IMR-90 (cell line): ENCODE measurements at regions not wholly inside any gene's neighbourhood (a gene's known extent, or its start where the extent isn't known, plus 50 kb on each side); places are given as distances from the start of the nearest gene placed in this dataset.

ENCODE experiments used
- ATAC-seq: fragments of 200-7000 bp; cut with Tn5 transposase; 2 replicates; pipeline ENCODE4 v1.9.1; 2020; ENCODE audit warnings: low read depth, mild to moderate bottlenecking, moderate library complexity
- BruUV-seq: library from RNA; stranded (reverse); fragments of 400-500 nt; replicated peaks from 2 replicates; lab custom pipeline; 2021; lab: Mats Ljungman, UMichigan
- CTCF ChIA-PET: fragments of 300-600 bp; formaldehyde crosslinking; extraction: SDS; loops from one replicate; lab custom pipeline; 2021; ENCODE audit warnings: antibody characterized with exemption; lab: Yijun Ruan, JAX
- POLR2A ChIA-PET: fragments of 300-600 bp; sonication (Branson Sonifier 250); formaldehyde crosslinking; loops from one replicate; lab custom pipeline; 2022; ENCODE audit warnings: antibody characterized with exemption; ENCODE audit not compliant: unreplicated experiment; lab: Charles Lee
- DNase-seq: peaks from one replicate; pipeline ENCODE4 v3.0.0; 2013
- H2AFZ ChIP-seq: replicated peaks from 2 replicates; pipeline ENCODE3; 2013; ENCODE audit warnings: low read length, mild to moderate bottlenecking; ENCODE audit not compliant: poor library complexity
- H2AK5ac ChIP-seq: 2 replicates; pipeline ENCODE4 v1.6.1; 2013; ENCODE audit warnings: low read depth, low read length, inconsistent platforms
- H2AK9ac ChIP-seq: replicated peaks from 2 replicates; pipeline ENCODE3; 2013; ENCODE audit warnings: mild to moderate bottlenecking, low read depth, low read length, moderate library complexity; ENCODE audit not compliant: poor library complexity
- H2BK120ac ChIP-seq: 2 replicates; pipeline ENCODE4 v1.6.1; 2013; ENCODE audit warnings: low read depth, low read length, inconsistent platforms
- H2BK15ac ChIP-seq: 3 replicates; pipeline ENCODE4 v1.6.1; 2013; ENCODE audit warnings: low read depth, low read length, inconsistent platforms
- H2BK20ac ChIP-seq: 2 replicates; pipeline ENCODE4 v1.6.1; 2013; ENCODE audit warnings: low read depth, mild to moderate bottlenecking, inconsistent platforms, low read length, moderate library complexity
- H2BK5ac ChIP-seq: 2 replicates; pipeline ENCODE4 v1.6.1; 2013; ENCODE audit warnings: mild to moderate bottlenecking, low read depth, low read length, inconsistent platforms; ENCODE audit not compliant: poor library complexity, severe bottlenecking
- H3K14ac ChIP-seq: replicated peaks from 2 replicates; pipeline ENCODE4 v1.6.1; 2013; ENCODE audit warnings: low read depth, low read length, inconsistent platforms
- H3K18ac ChIP-seq: 2 replicates; pipeline ENCODE4 v1.6.1; 2013; ENCODE audit warnings: low read depth, low read length, control low read depth
- H3K23ac ChIP-seq: 2 replicates; pipeline ENCODE4 v1.6.1; 2013; ENCODE audit warnings: low read depth, low read length, inconsistent platforms
- H3K27ac ChIP-seq: 2 replicates; pipeline ENCODE4 v1.5.1; 2013; ENCODE audit warnings: mild to moderate bottlenecking, control low read depth, low read length; ENCODE audit not compliant: insufficient read depth
- H3K27me3 ChIP-seq: 2 replicates; pipeline ENCODE4 v1.6.1; 2013; ENCODE audit warnings: low read length; ENCODE audit not compliant: control insufficient read depth, insufficient read depth
- H3K36me3 ChIP-seq: 2 replicates; pipeline ENCODE4 v1.6.1; 2013; ENCODE audit warnings: low read length, mixed read lengths; ENCODE audit not compliant: control insufficient read depth, insufficient read depth
- H3K4ac ChIP-seq: 2 replicates; pipeline ENCODE4 v1.6.1; 2013; ENCODE audit warnings: low read depth, low read length, inconsistent platforms
- H3K4me1 ChIP-seq: 2 replicates; pipeline ENCODE4 v1.6.1; 2013; ENCODE audit warnings: low read length, mixed read lengths; ENCODE audit not compliant: control insufficient read depth, insufficient read depth
- H3K4me2 ChIP-seq: 2 replicates; pipeline ENCODE4 v1.6.1; 2013; ENCODE audit warnings: low read depth, mild to moderate bottlenecking, control low read depth, low read length, moderate library complexity
- H3K4me3 ChIP-seq: 2 replicates; pipeline ENCODE4 v1.5.1; 2013; ENCODE audit warnings: low read depth, mild to moderate bottlenecking, control low read depth, low read length, moderate library complexity; ENCODE audit not compliant: insufficient read depth
- H3K56ac ChIP-seq: 2 replicates; pipeline ENCODE4 v1.6.1; 2013; ENCODE audit warnings: low read length, inconsistent platforms; ENCODE audit not compliant: insufficient read depth; ENCODE audit errors: extremely low read depth
- H3K79me1 ChIP-seq, 2 experiments: 2 replicates each; pipeline ENCODE4 v1.6.1; 2013; ENCODE audit warnings: low read length in 2 of 2, inconsistent platforms in 1 of 2, low read depth in 1 of 2
- H3K9ac ChIP-seq: 2 replicates; pipeline ENCODE4 v1.6.1; 2013; ENCODE audit warnings: low read depth, low read length, control low read depth
- H3K9me1 ChIP-seq: 2 replicates; pipeline ENCODE4 v1.6.1; 2013; ENCODE audit warnings: low read length, inconsistent platforms; ENCODE audit not compliant: insufficient read depth
- H3K9me3 ChIP-seq: 2 replicates; pipeline ENCODE4 v1.6.1; 2013; ENCODE audit warnings: low read length; ENCODE audit not compliant: control insufficient read depth, insufficient read depth
- H4K20me1 ChIP-seq: 2 replicates; pipeline ENCODE4 v1.6.1; 2013; ENCODE audit warnings: low read length, inconsistent platforms; ENCODE audit not compliant: insufficient read depth
- H4K5ac ChIP-seq: 2 replicates; pipeline ENCODE4 v1.6.1; 2013; ENCODE audit warnings: mild to moderate bottlenecking, low read depth, low read length, control low read depth
- H4K8ac ChIP-seq, 2 experiments: 2 replicates each; pipeline ENCODE4 v1.6.1; 2013; ENCODE audit warnings: low read depth in 2 of 2, low read length in 2 of 2, control low read depth in 1 of 2, inconsistent platforms in 1 of 2
- H4K91ac ChIP-seq: 2 replicates; pipeline ENCODE4 v1.6.1; 2013; ENCODE audit warnings: low read depth, low read length, inconsistent platforms; ENCODE audit not compliant: insufficient read depth
- NFE2L2 ChIP-seq: fragments of 150-350 bp; IDR thresholded peaks from 2 replicates; pipeline ENCODE4 v1.6.1; 2016; ENCODE audit warnings: low read depth, mild to moderate bottlenecking, low read length
- whole genome bisulfite sequencing, 2 experiments: methylation state at CpG; one replicate each; pipeline versions ENCODE4 v1.1.5 to v1.1.7; 2013; ENCODE audit warnings: missing lambda C conversion rate in 2 of 2; ENCODE audit not compliant: insufficient read length in 1 of 2; ENCODE audit errors: extremely low coverage in 2 of 2; 5-methylcytosine and 5-hydroxymethylcytosine counted together
- dilution Hi-C: fragments of 300-500 bp; cut with HindIII; formaldehyde crosslinking; loops from one replicate; pipeline ENCODE4 v1.14.3; 2018; ENCODE audit warnings: low sequenced_read_pairs; ENCODE audit not compliant: unreplicated experiment
- in situ Hi-C: fragments of 300-500 bp; cut with MboI; formaldehyde crosslinking; loops from 3 replicates; pipeline ENCODE4 v1.14.3; 2019; ENCODE audit warnings: low sequenced_read_pairs, inconsistent platforms, mixed read lengths
- intact Hi-C: fragments of 100-400 bp; cut with micrococcal nuclease; formaldehyde crosslinking; loops from 2 replicates; pipeline ENCODE4 v1.10.0; 2022

- H3K56ac ChIP-seq: no peak overlapping the region
- no peak overlapping the region for H3K14ac ChIP-seq
- H3K27me3 ChIP-seq: peaks cover 9% of the 10 kb centered on the region; the same call in 1 of the 2 replicates
- H4K8ac ChIP-seq: no peak overlapping the region
- ATAC-seq: no peak
- no peaks in the 10 kb centered on the region for H3K36me3 ChIP-seq
- H4K20me1 ChIP-seq: no peaks in the 10 kb centered on the region
- H2AK5ac ChIP-seq: no peak overlapping the region
- H3K79me1 ChIP-seq: no peaks in the 10 kb centered on the region
- no peak overlapping the region for H2BK5ac ChIP-seq
- no peak for TF ChIP-seq NFE2L2
- intact Hi-C loops: no loop called here
- H2AK9ac ChIP-seq: no peak overlapping the region
- no TSS peak for BruUV-seq
- no peak overlapping the region for H2BK120ac ChIP-seq
- no peak overlapping the region for H2AFZ ChIP-seq
- no peaks in the 10 kb centered on the region for H3K9me1 ChIP-seq
- in situ Hi-C loops: no loop called here
- WGBS, 2 experiments: 78% methylated on average over 3 of the region's 10 CpGs; no CpG with 5 or more reads in 1 of the 2 experiments
- H2BK15ac ChIP-seq: no peak overlapping the region
- DNase-seq: no peak
- H3K9ac ChIP-seq: no peak overlapping the region
- no peaks in the 10 kb centered on the region for H3K9me3 ChIP-seq
- no peak overlapping the region for H3K18ac ChIP-seq
- H3K27ac ChIP-seq: no peak overlapping the region
- dilution Hi-C loops: no loop called here
- no peak overlapping the region for H3K4me2 ChIP-seq
- no peak overlapping the region for H4K5ac ChIP-seq
- no peak overlapping the region for H2BK20ac ChIP-seq
- H4K91ac ChIP-seq: no peak overlapping the region
- no peak overlapping the region for H3K4ac ChIP-seq
- H3K4me1 ChIP-seq: no peaks in the 10 kb centered on the region
- H3K23ac ChIP-seq: no peak overlapping the region
- CTCF ChIA-PET: no interaction called here
- no peak overlapping the region for H3K4me3 ChIP-seq
- POLR2A ChIA-PET: no interaction called here
Observed at GRCh38 chr19:34841780-34842179, 68.8 kb upstream of the ZNF599 start.
